ENCODE measurements at regions not wholly inside any gene's neighbourhood (a gene's known extent, or its start where the extent isn't known, plus 50 kb on each side); places are given as distances from the start of the nearest gene placed in this dataset.

DNA sequence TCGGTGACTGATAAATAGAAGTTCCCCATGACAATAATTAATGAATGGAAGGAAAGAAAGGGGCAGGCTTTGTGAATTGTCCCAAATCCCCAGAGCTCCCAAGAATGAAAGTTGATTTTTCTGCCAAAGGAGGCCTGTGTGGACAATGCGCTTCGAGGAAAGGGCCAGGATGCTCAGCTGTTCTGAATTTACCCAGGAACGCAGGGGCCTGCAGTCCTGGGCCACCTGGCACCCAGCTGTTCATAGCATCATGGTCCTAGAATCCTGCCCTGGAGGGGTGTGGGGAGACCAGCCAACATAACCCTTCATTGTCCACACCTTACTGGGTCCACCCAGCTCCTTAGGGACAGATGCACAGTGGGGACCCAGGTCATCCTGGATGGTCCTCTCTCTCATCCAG lies 587.5 kb downstream of the BCL11B start:
- Histone ChIP-seq H3K9me3 (ENCODE audit: insufficient read depth, low read depth, low read length) (no peaks in the 10 kb centered on the region), H3K4ac (ENCODE audit: low read depth, low read length) (no peak overlapping the region), H2BK5ac (ENCODE audit: low read depth, low read length, poor library complexity) (no peak overlapping the region), H4K8ac (ENCODE audit: low read depth, low read length) (no peak overlapping the region), H3K14ac (ENCODE audit: low read length) (no peak overlapping the region), H2AK5ac (ENCODE audit: low read length) (no peak overlapping the region), H2AFZ (ENCODE audit: insufficient read depth, low read length, poor library complexity) (no peak overlapping the region), H3K4me2 (ENCODE audit: low read length) (no peak overlapping the region), H3K4me1 (ENCODE audit: control insufficient read depth in 1 of 2, insufficient read depth in 2 of 2, low read length in 2 of 2) (no peaks in the 10 kb centered on the region), H3K27ac (ENCODE audit: low read depth, low read length) (no peak overlapping the region), H3K4me3 (ENCODE audit: low read depth, low read length) (no peak overlapping the region), H3K9ac (ENCODE audit: low read length) (no peak overlapping the region), H2BK12ac (ENCODE audit: low read length) (no peak overlapping the region), H3K18ac (ENCODE audit: low read length) (no peak overlapping the region), H3K79me2 (ENCODE audit: control insufficient read depth, insufficient read depth, low read length, poor library complexity) (no peaks in the 10 kb centered on the region), H3K27me3 (ENCODE audit: insufficient read depth, low read length) (no peaks in the 10 kb centered on the region), H3K79me1 (ENCODE audit: low read length) (no peaks in the 10 kb centered on the region), H3K23ac (ENCODE audit: low read length) (no peak overlapping the region), H3K36me3 (ENCODE audit: control insufficient read depth in 1 of 2, insufficient read depth in 2 of 2, low read length in 2 of 2) (no peaks in the 10 kb centered on the region), H4K91ac (ENCODE audit: low read depth, low read length) (no peak overlapping the region), H4K12ac (ENCODE audit: low read depth, low read length) (no peak overlapping the region), H2BK120ac (ENCODE audit: insufficient read depth, low read length, poor library complexity) (no peak overlapping the region)
- no CpG with 5 or more reads among the region's 4 CpGs for WGBS (ENCODE audit: extremely low coverage, insufficient coverage, insufficient read length)
- DNase-seq, result no peak

- Histone ChIP-seq H3K4me3 (ENCODE audit: low read depth, low read length) (no peak overlapping the region), H4K12ac (ENCODE audit: low read depth, low read length) (no peak overlapping the region), H2AK5ac (ENCODE audit: low read length) (no peak overlapping the region), H3K79me1 (ENCODE audit: low read length) (no peaks in the 10 kb centered on the region), H3K14ac (ENCODE audit: low read length) (no peak overlapping the region), H3K9ac (ENCODE audit: low read length) (no peak overlapping the region), H3K9me3 (ENCODE audit: insufficient read depth, low read depth, low read length) (no peaks in the 10 kb centered on the region), H3K4me2 (ENCODE audit: low read length) (no peak overlapping the region), H2BK12ac (ENCODE audit: low read length) (no peak overlapping the region), H3K23ac (ENCODE audit: low read length) (no peak overlapping the region), H3K36me3 (ENCODE audit: control insufficient read depth in 1 of 2, insufficient read depth in 2 of 2, low read length in 2 of 2) (no peaks in the 10 kb centered on the region), H3K27me3 (ENCODE audit: insufficient read depth, low read length) (no peaks in the 10 kb centered on the region), H3K4ac (ENCODE audit: low read depth, low read length) (no peak overlapping the region), H3K27ac (ENCODE audit: low read depth, low read length) (no peak overlapping the region), H3K4me1 (ENCODE audit: control insufficient read depth in 1 of 2, insufficient read depth in 2 of 2, low read length in 2 of 2) (no peaks in the 10 kb centered on the region), H2AFZ (ENCODE audit: insufficient read depth, low read length, poor library complexity) (no peak overlapping the region), H3K18ac (ENCODE audit: low read length) (no peak overlapping the region), H2BK120ac (ENCODE audit: insufficient read depth, low read length, poor library complexity) (no peak overlapping the region), H3K79me2 (ENCODE audit: control insufficient read depth, insufficient read depth, low read length, poor library complexity) (no peaks in the 10 kb centered on the region), H2BK5ac (ENCODE audit: low read depth, low read length, poor library complexity) (no peak overlapping the region), H4K8ac (ENCODE audit: low read depth, low read length) (no peak overlapping the region), H4K91ac (ENCODE audit: low read depth, low read length) (no peak overlapping the region)
- no peak for DNase-seq
- no CpG with 5 or more reads among the region's 6 CpGs for WGBS (ENCODE audit: extremely low coverage, insufficient coverage, insufficient read length)
These were observed 586.3 kb downstream of the BCL11B start for GRCh38 chr14:98685725-98686124.

GRCh38 chr14:98688446-98688845 lies 583.6 kb downstream of the BCL11B start:
- Histone ChIP-seq H3K14ac (ENCODE audit: low read length) (no peak overlapping the region), H3K4me3 (ENCODE audit: low read depth, low read length) (no peak overlapping the region), H3K9me3 (ENCODE audit: insufficient read depth, low read depth, low read length) (no peaks in the 10 kb centered on the region), H3K18ac (ENCODE audit: low read length) (no peak overlapping the region), H2AFZ (ENCODE audit: insufficient read depth, low read length, poor library complexity) (no peak overlapping the region), H3K4me2 (ENCODE audit: low read length) (no peak overlapping the region), H3K79me1 (ENCODE audit: low read length) (no peaks in the 10 kb centered on the region), H4K8ac (ENCODE audit: low read depth, low read length) (no peak overlapping the region), H3K4me1 (ENCODE audit: control insufficient read depth in 1 of 2, insufficient read depth in 2 of 2, low read length in 2 of 2) (no peaks in the 10 kb centered on the region), H2BK120ac (ENCODE audit: insufficient read depth, low read length, poor library complexity) (no peak overlapping the region), H3K9ac (ENCODE audit: low read length) (no peak overlapping the region), H2BK5ac (ENCODE audit: low read depth, low read length, poor library complexity) (no peak overlapping the region), H3K27me3 (ENCODE audit: insufficient read depth, low read length) (no peaks in the 10 kb centered on the region), H3K23ac (ENCODE audit: low read length) (no peak overlapping the region), H4K91ac (ENCODE audit: low read depth, low read length) (no peak overlapping the region), H2BK12ac (ENCODE audit: low read length) (no peak overlapping the region), H3K79me2 (ENCODE audit: control insufficient read depth, insufficient read depth, low read length, poor library complexity) (no peaks in the 10 kb centered on the region), H3K36me3 (ENCODE audit: control insufficient read depth in 1 of 2, insufficient read depth in 2 of 2, low read length in 2 of 2) (no peaks in the 10 kb centered on the region), H3K27ac (ENCODE audit: low read depth, low read length) (no peak overlapping the region), H4K12ac (ENCODE audit: low read depth, low read length) (no peak overlapping the region), H2AK5ac (ENCODE audit: low read length) (no peak overlapping the region), H3K4ac (ENCODE audit: low read depth, low read length) (no peak overlapping the region)
- no CpG with 5 or more reads among the region's 3 CpGs for WGBS (ENCODE audit: extremely low coverage, insufficient coverage, insufficient read length)
- DNase-seq, result no peak

DNA sequence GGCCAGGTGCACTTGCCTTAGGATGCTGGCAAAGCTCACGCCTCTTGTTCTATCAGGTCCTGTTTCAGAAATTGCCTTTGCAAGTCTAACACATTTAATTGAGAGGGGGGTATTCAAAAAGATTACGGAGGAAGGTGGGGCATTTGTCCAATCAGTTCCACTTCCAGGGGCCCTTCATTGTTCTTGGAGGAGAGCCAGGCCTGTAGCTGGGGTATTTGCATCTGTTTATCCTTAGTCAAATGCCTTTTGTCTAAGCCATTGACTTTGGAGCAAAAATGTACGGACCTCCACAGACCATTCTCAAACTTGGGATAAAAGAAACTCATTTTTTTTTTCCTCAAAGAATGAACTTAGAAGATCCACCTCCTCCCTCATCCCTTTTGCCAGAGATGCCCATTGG lies 582.0 kb downstream of the BCL11B start:
- no peak overlapping the region for H2BK120ac ChIP-seq (ENCODE audit: insufficient read depth, low read length, poor library complexity)
- no peaks in the 10 kb centered on the region for H3K79me1 ChIP-seq (ENCODE audit: low read length)
- H3K4me1 ChIP-seq (ENCODE audit: control insufficient read depth in 1 of 2, insufficient read depth in 2 of 2, low read length in 2 of 2), result no peaks in the 10 kb centered on the region
- no peak overlapping the region for H3K18ac ChIP-seq (ENCODE audit: low read length)
- H3K9ac ChIP-seq (ENCODE audit: low read length), result no peak overlapping the region
- H3K27ac ChIP-seq (ENCODE audit: low read depth, low read length), result no peak overlapping the region
- no CpG with 5 or more reads among the region's 3 CpGs for WGBS (ENCODE audit: extremely low coverage, insufficient coverage, insufficient read length)
- no peak overlapping the region for H4K12ac ChIP-seq (ENCODE audit: low read depth, low read length)
- H3K4ac ChIP-seq (ENCODE audit: low read depth, low read length), result no peak overlapping the region
- no peak for DNase-seq
- H3K27me3 ChIP-seq (ENCODE audit: insufficient read depth, low read length), result no peaks in the 10 kb centered on the region
- no peak overlapping the region for H3K23ac ChIP-seq (ENCODE audit: low read length)
- H3K79me2 ChIP-seq (ENCODE audit: control insufficient read depth, insufficient read depth, low read length, poor library complexity), result no peaks in the 10 kb centered on the region
- no peak overlapping the region for H2BK12ac ChIP-seq (ENCODE audit: low read length)
- H2AK5ac ChIP-seq (ENCODE audit: low read length), result no peak overlapping the region
- H3K4me3 ChIP-seq (ENCODE audit: low read depth, low read length), result no peak overlapping the region
- H3K4me2 ChIP-seq (ENCODE audit: low read length), result no peak overlapping the region
- no peak overlapping the region for H2AFZ ChIP-seq (ENCODE audit: insufficient read depth, low read length, poor library complexity)
- no peak overlapping the region for H4K8ac ChIP-seq (ENCODE audit: low read depth, low read length)
- no peaks in the 10 kb centered on the region for H3K9me3 ChIP-seq (ENCODE audit: insufficient read depth, low read depth, low read length)
- H2BK5ac ChIP-seq (ENCODE audit: low read depth, low read length, poor library complexity), result no peak overlapping the region
- no peak overlapping the region for H3K14ac ChIP-seq (ENCODE audit: low read length)
- H3K36me3 ChIP-seq (ENCODE audit: control insufficient read depth in 1 of 2, insufficient read depth in 2 of 2, low read length in 2 of 2), result no peaks in the 10 kb centered on the region
- H4K91ac ChIP-seq (ENCODE audit: low read depth, low read length), result no peak overlapping the region
